Immature natural killer cell (primary cell): ENCODE measurements at regions not wholly inside any gene's neighbourhood (a gene's known extent, or its start where the extent isn't known, plus 50 kb on each side); places are given as distances from the start of the nearest gene placed in this dataset.
A peak's percentile ranks its signal among the peaks of the same experiment; 100 is the strongest.

Source experiments
- DNase-seq, 3 donors: peaks; one replicate each; pipeline ENCODE4 v3.0.0; 2022; ENCODE audit warnings: mixed read lengths in 1 of 3
- H3K27ac Mint-ChIP-seq, 6 donors: one replicate each; pipeline ENCODE4 v1.8.0; 2020; ENCODE audit warnings: mixed read lengths in 6 of 6, mild to moderate bottlenecking in 5 of 6, inconsistent platforms in 4 of 6, moderate library complexity in 3 of 6
- H3K27me3 Mint-ChIP-seq, 3 donors: one replicate each; pipeline ENCODE4 v1.8.0; 2020 to 2021; ENCODE audit warnings: low read depth in 3 of 3, mild to moderate bottlenecking in 3 of 3, mixed read lengths in 3 of 3, moderate library complexity in 3 of 3, inconsistent platforms in 1 of 3
- H3K36me3 Mint-ChIP-seq, 3 donors: one replicate each; pipeline ENCODE4 v1.8.0; 2020; ENCODE audit warnings: mixed read lengths in 3 of 3, inconsistent platforms in 2 of 3, mild to moderate bottlenecking in 2 of 3
- H3K4me1 Mint-ChIP-seq, 2 donors: one replicate each; pipeline ENCODE4 v1.8.0; 2020; ENCODE audit warnings: inconsistent platforms in 2 of 2, mild to moderate bottlenecking in 2 of 2, mixed read lengths in 2 of 2, moderate library complexity in 1 of 2
- H3K4me3 Mint-ChIP-seq, 5 donors: one replicate each; pipeline ENCODE4 v1.8.0; 2020; ENCODE audit warnings: mild to moderate bottlenecking in 5 of 5, mixed read lengths in 5 of 5, inconsistent platforms in 3 of 5, moderate library complexity in 3 of 5
- H3K9me3 Mint-ChIP-seq, 6 donors: one replicate each; pipeline ENCODE4 v1.8.0; 2020; ENCODE audit warnings: mild to moderate bottlenecking in 6 of 6, mixed read lengths in 6 of 6, inconsistent platforms in 4 of 6, moderate library complexity in 3 of 6

DNA sequence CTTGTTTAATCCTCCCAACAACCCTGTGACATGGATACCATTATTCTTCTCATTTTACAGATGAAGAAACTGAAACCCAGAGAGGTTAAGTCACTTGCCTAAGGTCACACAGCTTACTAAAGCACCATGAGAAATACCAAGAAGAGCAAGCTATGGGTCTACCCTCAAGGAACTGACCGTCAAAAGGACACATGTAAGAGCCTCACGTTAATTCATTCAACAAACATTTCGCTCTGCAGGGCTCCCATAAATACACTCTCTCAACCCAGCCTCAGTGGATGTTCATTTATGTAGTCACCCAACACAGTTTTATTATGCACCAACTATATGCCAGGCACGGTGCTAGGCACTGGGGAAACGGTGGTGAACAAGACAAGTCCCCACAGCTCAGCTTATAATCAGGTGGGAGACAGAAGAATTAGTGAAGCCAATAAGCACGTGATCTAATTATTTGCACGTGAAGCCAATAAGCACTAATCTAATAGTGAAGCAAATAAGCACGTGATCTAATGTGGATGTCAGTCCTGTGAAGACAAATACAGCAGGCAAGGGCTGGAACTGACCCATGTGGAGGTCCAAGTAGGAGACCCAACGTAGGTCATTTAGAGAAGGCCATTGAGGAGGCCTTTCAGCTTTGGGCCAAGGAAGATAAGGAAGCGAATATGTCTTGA, 52.1 kb upstream of the ZBTB40 start:
- Mint-ChIP-seq H3K9me3 (peaks cover 0 to 1% (median 0%) of the 10 kb centered on the region in 6 donors), H3K27ac (no peak overlapping the region), H3K4me1 (peaks cover 15% of the 10 kb centered on the region in 2 donors), H3K36me3 (no peaks in the 10 kb centered on the region), H3K27me3 (peaks cover 4 to 15% (median 15%) of the 10 kb centered on the region in 3 donors), H3K4me3 (peak overlapping the region in 1 of 5 donors; percentile 31)
- no peak for DNase-seq
